Suprapubic skin (tissue), 4 donors: ENCODE measurements at regions not wholly inside any gene's neighbourhood (a gene's known extent, or its start where the extent isn't known, plus 50 kb on each side); places are given as distances from the start of the nearest gene placed in this dataset.

Experiments used
- EP300 ChIP-seq: sonication (generic); formaldehyde crosslinking; IDR thresholded peaks from one replicate; pipeline ENCODE4 v1.6.1; 2017; ENCODE audit warnings: antibody characterized with exemption
- POLR2A ChIP-seq, 2 donors: fragments of 450-650 bp; IDR thresholded peaks; one replicate each; pipeline ENCODE4 v1.6.1; 2017; ENCODE audit warnings: antibody characterized with exemption in 2 of 2, mild to moderate bottlenecking in 2 of 2, moderate library complexity in 2 of 2
- POLR2AphosphoS5 ChIP-seq, 3 donors: sonication (generic); formaldehyde crosslinking; IDR thresholded peaks; one replicate each; pipeline ENCODE4 v1.6.1; 2017; ENCODE audit warnings: antibody characterized with exemption in 3 of 3
- TF ChIP-seq, protein P1 (sequence below), 2 donors: fragments of 200-600 bp in 1 of 2; fragments of 450-650 bp in 1 of 2; sonication (generic) in 1 of 2; IDR thresholded peaks; one replicate each; pipeline ENCODE4 v1.5.1; 2016 to 2019; ENCODE audit warnings: antibody characterized with exemption in 2 of 2, mild to moderate bottlenecking in 1 of 2, moderate library complexity in 1 of 2

DNA sequence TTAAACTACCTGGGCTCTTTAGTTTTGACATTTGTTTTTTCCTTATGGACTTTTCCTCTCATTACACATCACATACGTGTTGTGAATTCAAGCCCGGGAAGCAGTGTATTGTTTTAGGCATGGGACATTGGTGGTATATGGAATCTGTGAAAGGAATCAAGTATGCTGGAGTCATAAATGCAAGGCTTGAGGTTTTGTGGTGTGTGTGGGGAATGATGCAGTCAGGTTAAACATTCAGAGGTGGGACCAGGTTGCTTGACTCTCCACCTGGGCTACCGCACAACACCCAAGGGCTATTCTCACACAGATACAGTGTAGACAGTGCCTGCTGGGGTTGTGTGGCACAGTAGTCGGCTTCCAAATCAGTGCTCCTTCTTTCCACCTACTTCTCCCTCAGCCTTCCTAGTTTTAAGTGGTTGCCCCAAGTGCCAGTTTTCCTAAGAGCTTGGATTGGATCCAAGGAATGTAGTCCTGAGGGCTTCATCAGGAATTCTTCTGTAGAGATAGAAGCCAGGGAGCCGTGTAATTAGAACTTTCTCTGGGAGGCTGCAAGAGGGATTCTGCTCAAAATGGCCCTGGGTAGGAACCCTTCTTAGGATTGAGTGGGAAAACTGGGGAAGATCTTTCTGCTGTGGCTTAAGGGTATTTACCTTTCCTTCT is 243.7 kb downstream of the C12orf75 start:
- TF ChIP-seq POLR2A (IDR thresholded peaks at IDR 0.05) (no peak), POLR2AphosphoS5 (IDR thresholded peaks at IDR 0.05) (no peak), EP300 (no peak)
- TF ChIP-seq, protein P1, sequence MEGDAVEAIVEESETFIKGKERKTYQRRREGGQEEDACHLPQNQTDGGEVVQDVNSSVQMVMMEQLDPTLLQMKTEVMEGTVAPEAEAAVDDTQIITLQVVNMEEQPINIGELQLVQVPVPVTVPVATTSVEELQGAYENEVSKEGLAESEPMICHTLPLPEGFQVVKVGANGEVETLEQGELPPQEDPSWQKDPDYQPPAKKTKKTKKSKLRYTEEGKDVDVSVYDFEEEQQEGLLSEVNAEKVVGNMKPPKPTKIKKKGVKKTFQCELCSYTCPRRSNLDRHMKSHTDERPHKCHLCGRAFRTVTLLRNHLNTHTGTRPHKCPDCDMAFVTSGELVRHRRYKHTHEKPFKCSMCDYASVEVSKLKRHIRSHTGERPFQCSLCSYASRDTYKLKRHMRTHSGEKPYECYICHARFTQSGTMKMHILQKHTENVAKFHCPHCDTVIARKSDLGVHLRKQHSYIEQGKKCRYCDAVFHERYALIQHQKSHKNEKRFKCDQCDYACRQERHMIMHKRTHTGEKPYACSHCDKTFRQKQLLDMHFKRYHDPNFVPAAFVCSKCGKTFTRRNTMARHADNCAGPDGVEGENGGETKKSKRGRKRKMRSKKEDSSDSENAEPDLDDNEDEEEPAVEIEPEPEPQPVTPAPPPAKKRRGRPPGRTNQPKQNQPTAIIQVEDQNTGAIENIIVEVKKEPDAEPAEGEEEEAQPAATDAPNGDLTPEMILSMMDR (IDR thresholded peaks at IDR 0.05), result no peak
